GM21786 (cell line): ENCODE measurements at regions not wholly inside any gene's neighbourhood (a gene's known extent, or its start where the extent isn't known, plus 50 kb on each side); places are given as distances from the start of the nearest gene placed in this dataset.

ENCODE experiments used
- ATAC-seq: cut with Tn5 transposase; IDR thresholded peaks from one replicate; pipeline ENCODE4 v1.9.1; 2021; ENCODE audit not compliant: unreplicated experiment

GRCh38 chr2:120948662-120949011, 213.0 kb downstream of the GLI2 start:
- no peak for ATAC-seq

- ATAC-seq = no peak
Observed at GRCh38 chr2:120949027-120949956, 213.6 kb downstream of the GLI2 start.

GRCh38 chr2:120949957-120950590, 214.4 kb downstream of the GLI2 start:
- ATAC-seq = no peak

- no peak for ATAC-seq
Observed at GRCh38 chr2:120951693-120952092, 216.0 kb downstream of the GLI2 start.

GRCh38 chr2:120952318-120952717, 216.7 kb downstream of the GLI2 start:
- ATAC-seq = no peak

GRCh38 chr2:120953066-120953756, 217.5 kb downstream of the GLI2 start:
- ATAC-seq = no peak

GRCh38 chr2:120953843-120954584, 218.3 kb downstream of the GLI2 start:
- no peak for ATAC-seq

GRCh38 chr2:120954939-120955338, 219.3 kb downstream of the GLI2 start:
- ATAC-seq = no peak

- no peak for ATAC-seq
Observed at GRCh38 chr2:120955427-120955826, 219.8 kb downstream of the GLI2 start.

- ATAC-seq = no peak
Observed at GRCh38 chr2:120956486-120957156, 221.0 kb downstream of the GLI2 start.

GRCh38 chr2:120957905-120958304, 222.2 kb downstream of the GLI2 start:
- ATAC-seq = no peak

GRCh38 chr2:120958623-120959366, 223.1 kb downstream of the GLI2 start:
- ATAC-seq = no peak

- ATAC-seq = no peak
Observed at GRCh38 chr2:120959426-120959825, 223.8 kb downstream of the GLI2 start.

- ATAC-seq = no peak
Observed at GRCh38 chr2:120960770-120961366, 225.2 kb downstream of the GLI2 start.

GRCh38 chr2:120961396-120961795, 225.7 kb downstream of the GLI2 start:
- ATAC-seq = no peak

- no peak for ATAC-seq
Observed at GRCh38 chr2:120963997-120964705, 228.5 kb downstream of the GLI2 start.

- ATAC-seq = no peak
Observed at GRCh38 chr2:120964819-120965218, 229.2 kb downstream of the GLI2 start.

GRCh38 chr2:120966510-120967254, 231.0 kb downstream of the GLI2 start:
- ATAC-seq = no peak
